IMR-90 (cell line): ENCODE measurements at regions not wholly inside any gene's neighbourhood (a gene's known extent, or its start where the extent isn't known, plus 50 kb on each side); places are given as distances from the start of the nearest gene placed in this dataset.

Experiments
- ATAC-seq: fragments of 200-7000 bp; cut with Tn5 transposase; 2 replicates; pipeline ENCODE4 v1.9.1; 2020; ENCODE audit warnings: low read depth, mild to moderate bottlenecking, moderate library complexity
- BruUV-seq: library from RNA; stranded (reverse); fragments of 400-500 nt; replicated peaks from 2 replicates; lab custom pipeline; 2021; lab: Mats Ljungman, UMichigan
- CTCF ChIA-PET: fragments of 300-600 bp; formaldehyde crosslinking; extraction: SDS; loops from one replicate; lab custom pipeline; 2021; ENCODE audit warnings: antibody characterized with exemption; lab: Yijun Ruan, JAX
- POLR2A ChIA-PET: fragments of 300-600 bp; sonication (Branson Sonifier 250); formaldehyde crosslinking; loops from one replicate; lab custom pipeline; 2022; ENCODE audit warnings: antibody characterized with exemption; ENCODE audit not compliant: unreplicated experiment; lab: Charles Lee
- DNase-seq: peaks from one replicate; pipeline ENCODE4 v3.0.0; 2013
- H2AFZ ChIP-seq: replicated peaks from 2 replicates; pipeline ENCODE3; 2013; ENCODE audit warnings: low read length, mild to moderate bottlenecking; ENCODE audit not compliant: poor library complexity
- H2AK5ac ChIP-seq: 2 replicates; pipeline ENCODE4 v1.6.1; 2013; ENCODE audit warnings: low read depth, low read length, inconsistent platforms
- H2AK9ac ChIP-seq: replicated peaks from 2 replicates; pipeline ENCODE3; 2013; ENCODE audit warnings: mild to moderate bottlenecking, low read depth, low read length, moderate library complexity; ENCODE audit not compliant: poor library complexity
- H2BK120ac ChIP-seq: 2 replicates; pipeline ENCODE4 v1.6.1; 2013; ENCODE audit warnings: low read depth, low read length, inconsistent platforms
- H2BK15ac ChIP-seq: 3 replicates; pipeline ENCODE4 v1.6.1; 2013; ENCODE audit warnings: low read depth, low read length, inconsistent platforms
- H2BK20ac ChIP-seq: 2 replicates; pipeline ENCODE4 v1.6.1; 2013; ENCODE audit warnings: low read depth, mild to moderate bottlenecking, inconsistent platforms, low read length, moderate library complexity
- H2BK5ac ChIP-seq: 2 replicates; pipeline ENCODE4 v1.6.1; 2013; ENCODE audit warnings: mild to moderate bottlenecking, low read depth, low read length, inconsistent platforms; ENCODE audit not compliant: poor library complexity, severe bottlenecking
- H3K14ac ChIP-seq: replicated peaks from 2 replicates; pipeline ENCODE4 v1.6.1; 2013; ENCODE audit warnings: low read depth, low read length, inconsistent platforms
- H3K18ac ChIP-seq: 2 replicates; pipeline ENCODE4 v1.6.1; 2013; ENCODE audit warnings: low read depth, low read length, control low read depth
- H3K23ac ChIP-seq: 2 replicates; pipeline ENCODE4 v1.6.1; 2013; ENCODE audit warnings: low read depth, low read length, inconsistent platforms
- H3K27ac ChIP-seq: 2 replicates; pipeline ENCODE4 v1.5.1; 2013; ENCODE audit warnings: mild to moderate bottlenecking, control low read depth, low read length; ENCODE audit not compliant: insufficient read depth
- H3K27me3 ChIP-seq: 2 replicates; pipeline ENCODE4 v1.6.1; 2013; ENCODE audit warnings: low read length; ENCODE audit not compliant: control insufficient read depth, insufficient read depth
- H3K36me3 ChIP-seq: 2 replicates; pipeline ENCODE4 v1.6.1; 2013; ENCODE audit warnings: low read length, mixed read lengths; ENCODE audit not compliant: control insufficient read depth, insufficient read depth
- H3K4ac ChIP-seq: 2 replicates; pipeline ENCODE4 v1.6.1; 2013; ENCODE audit warnings: low read depth, low read length, inconsistent platforms
- H3K4me1 ChIP-seq: 2 replicates; pipeline ENCODE4 v1.6.1; 2013; ENCODE audit warnings: low read length, mixed read lengths; ENCODE audit not compliant: control insufficient read depth, insufficient read depth
- H3K4me2 ChIP-seq: 2 replicates; pipeline ENCODE4 v1.6.1; 2013; ENCODE audit warnings: low read depth, mild to moderate bottlenecking, control low read depth, low read length, moderate library complexity
- H3K4me3 ChIP-seq: 2 replicates; pipeline ENCODE4 v1.5.1; 2013; ENCODE audit warnings: low read depth, mild to moderate bottlenecking, control low read depth, low read length, moderate library complexity; ENCODE audit not compliant: insufficient read depth
- H3K56ac ChIP-seq: 2 replicates; pipeline ENCODE4 v1.6.1; 2013; ENCODE audit warnings: low read length, inconsistent platforms; ENCODE audit not compliant: insufficient read depth; ENCODE audit errors: extremely low read depth
- H3K79me1 ChIP-seq, 2 experiments: 2 replicates each; pipeline ENCODE4 v1.6.1; 2013; ENCODE audit warnings: low read length in 2 of 2, inconsistent platforms in 1 of 2, low read depth in 1 of 2
- H3K9ac ChIP-seq: 2 replicates; pipeline ENCODE4 v1.6.1; 2013; ENCODE audit warnings: low read depth, low read length, control low read depth
- H3K9me1 ChIP-seq: 2 replicates; pipeline ENCODE4 v1.6.1; 2013; ENCODE audit warnings: low read length, inconsistent platforms; ENCODE audit not compliant: insufficient read depth
- H3K9me3 ChIP-seq: 2 replicates; pipeline ENCODE4 v1.6.1; 2013; ENCODE audit warnings: low read length; ENCODE audit not compliant: control insufficient read depth, insufficient read depth
- H4K20me1 ChIP-seq: 2 replicates; pipeline ENCODE4 v1.6.1; 2013; ENCODE audit warnings: low read length, inconsistent platforms; ENCODE audit not compliant: insufficient read depth
- H4K5ac ChIP-seq: 2 replicates; pipeline ENCODE4 v1.6.1; 2013; ENCODE audit warnings: mild to moderate bottlenecking, low read depth, low read length, control low read depth
- H4K8ac ChIP-seq, 2 experiments: 2 replicates each; pipeline ENCODE4 v1.6.1; 2013; ENCODE audit warnings: low read depth in 2 of 2, low read length in 2 of 2, control low read depth in 1 of 2, inconsistent platforms in 1 of 2
- H4K91ac ChIP-seq: 2 replicates; pipeline ENCODE4 v1.6.1; 2013; ENCODE audit warnings: low read depth, low read length, inconsistent platforms; ENCODE audit not compliant: insufficient read depth
- CEBPB ChIP-seq: IDR thresholded peaks from 2 replicates; pipeline ENCODE4 v1.6.1; 2012; ENCODE audit warnings: low read depth, low read length, improper control_type of control experiment
- CHD1 ChIP-seq: IDR thresholded peaks from 2 replicates; pipeline ENCODE4 v1.6.1; 2012; ENCODE audit warnings: low read depth, low read length, improper control_type of control experiment
- MAFK ChIP-seq: IDR thresholded peaks from 2 replicates; pipeline ENCODE4 v1.6.1; 2012; ENCODE audit warnings: low read depth, low read length, improper control_type of control experiment
- RCOR1 ChIP-seq: IDR thresholded peaks from 2 replicates; pipeline ENCODE4 v1.6.1; 2012; ENCODE audit warnings: mild to moderate bottlenecking, low read length, improper control_type of control experiment; ENCODE audit not compliant: insufficient replicate concordance
- RFX5 ChIP-seq: IDR thresholded peaks from 2 replicates; pipeline ENCODE4 v1.8.0; 2012; ENCODE audit warnings: low read depth, mild to moderate bottlenecking, low read length, moderate library complexity
- WGBS, 2 experiments: methylation state at CpG; one replicate each; pipeline versions ENCODE4 v1.1.5 to v1.1.7; 2013; ENCODE audit warnings: missing lambda C conversion rate in 2 of 2; ENCODE audit not compliant: insufficient read length in 1 of 2; ENCODE audit errors: extremely low coverage in 2 of 2; 5-methylcytosine and 5-hydroxymethylcytosine counted together
- dilution Hi-C: fragments of 300-500 bp; cut with HindIII; formaldehyde crosslinking; loops from one replicate; pipeline ENCODE4 v1.14.3; 2018; ENCODE audit warnings: low sequenced_read_pairs; ENCODE audit not compliant: unreplicated experiment
- in situ Hi-C: fragments of 300-500 bp; cut with MboI; formaldehyde crosslinking; loops from 3 replicates; pipeline ENCODE4 v1.14.3; 2019; ENCODE audit warnings: low sequenced_read_pairs, inconsistent platforms, mixed read lengths
- intact Hi-C: fragments of 100-400 bp; cut with micrococcal nuclease; formaldehyde crosslinking; loops from 2 replicates; pipeline ENCODE4 v1.10.0; 2022
- TF ChIP-seq, protein P1 (sequence below): fragments of 150-350 bp; IDR thresholded peaks from 2 replicates; pipeline ENCODE4 v1.6.1; 2016; ENCODE audit warnings: low read depth, mild to moderate bottlenecking, low read length, moderate library complexity, borderline replicate concordance
- TF ChIP-seq, protein P2 (sequence below): conservative IDR thresholded peaks from 2 replicates; pipeline ENCODE4 v1.5.1; 2012; ENCODE audit warnings: mild to moderate bottlenecking, low read depth, low read length, improper control_type of control experiment

DNA sequence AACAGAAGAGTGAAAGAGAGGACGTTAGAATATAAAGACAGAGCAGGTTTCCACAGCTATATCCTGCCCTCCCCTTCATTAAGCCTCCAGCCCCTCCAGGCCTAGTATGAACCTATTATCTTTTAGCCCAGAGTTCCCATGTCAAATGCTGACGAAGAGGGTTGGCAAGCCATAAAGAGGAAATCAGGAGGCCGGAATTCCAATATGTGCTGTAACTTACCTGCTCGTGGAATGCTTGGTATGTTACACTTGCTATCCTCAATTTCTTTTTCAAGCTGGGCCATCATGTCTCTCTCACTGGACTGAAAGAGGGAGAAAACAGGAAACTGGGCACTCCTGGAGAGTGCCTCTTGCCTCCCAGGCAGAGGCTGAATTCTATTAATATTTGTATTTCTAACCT lies 264.1 kb downstream of the TRIB2 start:
- Histone ChIP-seq H2BK15ac (no peak overlapping the region), H3K27ac (no peak overlapping the region), H3K79me1 (no peaks in the 10 kb centered on the region), H3K56ac (no peak overlapping the region), H3K14ac (no peak overlapping the region), H3K9me1 (no peaks in the 10 kb centered on the region), H4K8ac (no peak overlapping the region), H4K5ac (no peak overlapping the region), H3K27me3 (no peaks in the 10 kb centered on the region), H2BK20ac (no peak overlapping the region), H3K4ac (no peak overlapping the region), H3K23ac (no peak overlapping the region), H2AK9ac (no peak overlapping the region), H2AK5ac (no peak overlapping the region), H4K91ac (no peak overlapping the region), H4K20me1 (no peaks in the 10 kb centered on the region), H2AFZ (no peak overlapping the region), H3K9ac (no peak overlapping the region), H3K4me1 (no peaks in the 10 kb centered on the region), H3K4me3 (no peak overlapping the region), H2BK120ac (no peak overlapping the region), H3K4me2 (no peak overlapping the region), H3K9me3 (no peaks in the 10 kb centered on the region), H2BK5ac (no peak overlapping the region), H3K18ac (no peak overlapping the region), H3K36me3 (no peaks in the 10 kb centered on the region)
- CTCF ChIA-PET, result interaction anchor here (0.7 to 1.1 kb wide), 2 partner anchors 17 to 609 kb away, joined by 3 read pairs; no protein-coding TSS in a partner anchor
- WGBS, 2 experiments, result 83% methylated on average over 1 of the region's 4 CpGs; no CpG with 5 or more reads in 1 of the 2 experiments
- DNase-seq (no peak), ATAC-seq (no peak)
- POLR2A ChIA-PET, result no interaction called here
- no TSS peak for BruUV-seq
- TF ChIP-seq, protein P1, sequence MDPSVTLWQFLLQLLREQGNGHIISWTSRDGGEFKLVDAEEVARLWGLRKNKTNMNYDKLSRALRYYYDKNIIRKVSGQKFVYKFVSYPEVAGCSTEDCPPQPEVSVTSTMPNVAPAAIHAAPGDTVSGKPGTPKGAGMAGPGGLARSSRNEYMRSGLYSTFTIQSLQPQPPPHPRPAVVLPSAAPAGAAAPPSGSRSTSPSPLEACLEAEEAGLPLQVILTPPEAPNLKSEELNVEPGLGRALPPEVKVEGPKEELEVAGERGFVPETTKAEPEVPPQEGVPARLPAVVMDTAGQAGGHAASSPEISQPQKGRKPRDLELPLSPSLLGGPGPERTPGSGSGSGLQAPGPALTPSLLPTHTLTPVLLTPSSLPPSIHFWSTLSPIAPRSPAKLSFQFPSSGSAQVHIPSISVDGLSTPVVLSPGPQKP, result no peak
- TF ChIP-seq MAFK (no peak), RFX5 (no peak), CEBPB (no peak), CHD1 (no peak), RCOR1 (no peak)
- TF ChIP-seq, protein P2, sequence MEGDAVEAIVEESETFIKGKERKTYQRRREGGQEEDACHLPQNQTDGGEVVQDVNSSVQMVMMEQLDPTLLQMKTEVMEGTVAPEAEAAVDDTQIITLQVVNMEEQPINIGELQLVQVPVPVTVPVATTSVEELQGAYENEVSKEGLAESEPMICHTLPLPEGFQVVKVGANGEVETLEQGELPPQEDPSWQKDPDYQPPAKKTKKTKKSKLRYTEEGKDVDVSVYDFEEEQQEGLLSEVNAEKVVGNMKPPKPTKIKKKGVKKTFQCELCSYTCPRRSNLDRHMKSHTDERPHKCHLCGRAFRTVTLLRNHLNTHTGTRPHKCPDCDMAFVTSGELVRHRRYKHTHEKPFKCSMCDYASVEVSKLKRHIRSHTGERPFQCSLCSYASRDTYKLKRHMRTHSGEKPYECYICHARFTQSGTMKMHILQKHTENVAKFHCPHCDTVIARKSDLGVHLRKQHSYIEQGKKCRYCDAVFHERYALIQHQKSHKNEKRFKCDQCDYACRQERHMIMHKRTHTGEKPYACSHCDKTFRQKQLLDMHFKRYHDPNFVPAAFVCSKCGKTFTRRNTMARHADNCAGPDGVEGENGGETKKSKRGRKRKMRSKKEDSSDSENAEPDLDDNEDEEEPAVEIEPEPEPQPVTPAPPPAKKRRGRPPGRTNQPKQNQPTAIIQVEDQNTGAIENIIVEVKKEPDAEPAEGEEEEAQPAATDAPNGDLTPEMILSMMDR, result no peak
- in situ Hi-C loops, result no loop called here
- dilution Hi-C loops, result no loop called here
- intact Hi-C loops, result no loop called here
